Forelimb muscle (tissue), 1 donor: ENCODE measurements at regions not wholly inside any gene's neighbourhood (a gene's known extent, or its start where the extent isn't known, plus 50 kb on each side); places are given as distances from the start of the nearest gene placed in this dataset.
"Not testable (repeated sequence)": the region's sequence is repeated elsewhere in the genome, so short reads cannot be mapped to it uniquely, and the experiment has no call there.

Experiments used
- DNase-seq: peaks from one replicate; pipeline ENCODE4 v3.0.0-alpha.2; 2013; ENCODE audit warnings: low read depth

DNA sequence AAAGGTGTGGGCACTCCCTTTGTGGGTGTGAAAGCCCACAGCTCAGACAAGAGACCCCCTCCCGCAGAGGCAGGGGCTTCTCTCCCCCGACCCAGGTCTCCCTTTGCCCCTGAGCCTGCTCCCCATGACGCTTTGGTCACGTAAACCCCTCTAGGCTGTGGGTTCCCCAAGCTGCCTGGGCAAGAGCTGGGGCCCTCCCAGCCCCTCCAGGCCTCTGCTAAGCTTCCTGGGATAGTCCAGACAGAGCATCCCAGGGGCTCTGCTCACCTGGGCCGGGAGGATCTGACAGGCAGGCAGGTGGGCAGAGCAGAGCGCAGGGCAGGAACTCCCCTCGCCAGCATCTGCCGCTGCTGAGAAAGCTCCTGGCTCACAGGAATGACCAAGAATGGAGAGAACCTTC is 177.3 kb downstream of the BANP start:
- no peak for DNase-seq

GRCh38 chr16:88129133-88129532 is 177.9 kb downstream of the BANP start:
- DNase-seq = not testable (repeated sequence)

DNA sequence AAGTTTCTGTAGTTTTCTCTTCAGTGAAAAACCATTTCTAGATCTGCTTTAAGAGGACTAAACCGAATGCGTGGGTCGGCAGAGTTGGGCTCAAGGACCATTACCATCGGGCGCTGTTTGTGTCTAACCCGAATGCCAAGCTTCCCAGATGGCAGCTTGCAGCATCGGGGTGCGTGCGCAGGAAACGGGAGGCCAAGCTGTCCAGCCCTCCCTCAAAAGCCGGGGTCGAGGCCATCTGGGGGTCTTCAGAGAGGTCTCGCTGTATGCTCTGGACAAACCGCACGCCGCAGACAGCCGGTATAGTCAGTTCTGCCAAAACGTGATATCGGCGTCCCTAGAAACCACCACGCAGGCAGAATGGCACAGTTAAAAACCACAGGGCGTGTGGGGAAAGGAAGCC is 178.8 kb downstream of the BANP start:
- DNase-seq = no peak

DNA sequence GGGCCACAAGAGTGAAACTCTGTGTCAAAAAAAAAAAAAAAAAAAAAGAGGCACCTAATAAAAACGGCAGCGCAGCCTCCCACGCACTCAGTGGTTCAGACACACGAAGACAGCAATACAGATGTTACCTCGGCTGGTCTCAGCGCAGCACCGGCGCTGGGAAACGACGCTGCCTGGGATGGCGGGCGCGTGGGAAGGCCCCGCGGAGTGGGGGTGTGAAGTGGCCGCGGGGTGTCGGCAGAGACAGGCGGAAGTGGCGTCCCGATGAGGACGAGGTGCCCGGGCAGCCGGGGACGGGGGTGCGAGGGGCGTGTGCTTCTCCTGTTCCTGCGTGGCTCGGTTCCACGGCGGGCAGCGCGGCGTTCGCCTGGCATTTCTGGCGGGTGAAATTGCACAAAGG is 179.4 kb downstream of the BANP start:
- DNase-seq = no peak

GRCh38 chr16:88131256-88131655 is 180.0 kb downstream of the BANP start:
- DNase-seq = no peak

- no peak for DNase-seq
Measured at GRCh38 chr16:88131966-88132365, 180.7 kb downstream of the BANP start.

DNA sequence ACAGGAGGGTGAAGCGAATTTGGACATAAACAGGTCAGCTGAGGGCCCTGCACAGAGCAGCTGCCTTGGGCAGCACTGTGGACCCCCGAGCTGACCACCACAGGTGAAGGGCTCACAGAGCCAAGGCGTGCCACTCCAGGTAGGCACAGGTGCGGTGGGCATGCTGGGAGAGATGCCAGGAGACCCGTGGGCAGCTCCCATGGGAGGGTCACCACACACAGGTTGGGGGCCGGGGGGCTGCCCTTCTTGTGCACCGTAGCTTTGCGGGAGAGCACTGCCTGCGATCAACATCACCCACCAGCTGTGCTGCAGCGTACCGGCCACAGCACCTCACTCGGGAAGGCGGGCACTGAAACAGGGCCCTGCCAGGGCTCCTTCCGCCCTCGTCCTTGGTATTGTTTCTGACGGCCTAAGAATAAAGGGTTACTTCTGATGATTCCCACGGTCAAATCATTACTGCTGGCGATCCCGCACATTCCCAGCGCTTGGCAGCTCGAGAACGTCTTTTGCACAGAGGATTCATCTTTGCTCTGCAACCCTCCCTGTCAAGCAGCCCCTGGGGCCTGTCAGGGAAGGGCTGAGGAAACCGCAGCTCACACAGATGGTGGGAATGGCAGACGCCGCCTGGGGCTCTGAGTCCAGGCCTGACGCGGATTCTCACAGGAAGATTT is 181.7 kb downstream of the BANP start:
- DNase-seq = no peak

- no peak for DNase-seq
Measured at GRCh38 chr16:88133507-88133843, 182.2 kb downstream of the BANP start.

GRCh38 chr16:88134172-88134898 is 183.1 kb downstream of the BANP start:
- DNase-seq = not testable (repeated sequence)

DNA sequence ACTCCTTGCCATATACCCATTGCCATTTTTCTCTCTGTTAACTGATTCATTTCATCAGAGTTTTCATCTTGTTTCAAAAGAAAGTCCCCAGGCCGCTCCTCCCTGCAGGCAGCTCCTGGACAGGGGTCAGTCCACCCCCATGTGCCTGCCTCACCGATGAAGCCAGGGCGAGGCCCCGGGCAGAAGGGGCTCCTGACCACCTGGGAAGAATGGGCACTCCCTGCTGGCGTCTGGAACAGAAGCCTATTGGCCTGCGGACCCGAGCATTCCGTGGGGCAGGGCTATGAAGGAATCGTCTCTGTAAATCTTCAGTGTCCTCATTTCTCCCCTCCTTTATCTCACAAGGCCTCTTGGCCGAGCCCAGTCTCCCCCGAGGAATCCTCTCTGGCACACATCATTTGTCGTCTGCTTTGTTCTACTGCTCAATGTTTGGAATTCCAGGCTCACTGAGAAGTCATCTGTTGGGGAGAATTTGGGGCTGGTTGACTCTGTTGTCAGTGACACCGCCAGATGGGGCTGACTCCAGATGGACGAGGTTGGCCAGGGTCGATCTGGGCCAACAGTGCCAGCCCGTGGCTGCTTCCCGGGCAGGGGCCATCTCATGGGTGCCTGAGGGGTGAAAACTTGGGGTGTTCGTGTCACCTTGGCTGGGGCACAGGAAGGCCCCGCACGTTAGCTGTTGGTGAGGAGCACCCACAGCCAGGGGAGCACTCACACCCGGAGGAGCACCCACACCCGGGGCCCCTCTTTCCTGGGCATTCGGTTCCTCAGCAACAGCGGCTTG is 183.9 kb downstream of the BANP start:
- DNase-seq = not testable (repeated sequence)

DNA sequence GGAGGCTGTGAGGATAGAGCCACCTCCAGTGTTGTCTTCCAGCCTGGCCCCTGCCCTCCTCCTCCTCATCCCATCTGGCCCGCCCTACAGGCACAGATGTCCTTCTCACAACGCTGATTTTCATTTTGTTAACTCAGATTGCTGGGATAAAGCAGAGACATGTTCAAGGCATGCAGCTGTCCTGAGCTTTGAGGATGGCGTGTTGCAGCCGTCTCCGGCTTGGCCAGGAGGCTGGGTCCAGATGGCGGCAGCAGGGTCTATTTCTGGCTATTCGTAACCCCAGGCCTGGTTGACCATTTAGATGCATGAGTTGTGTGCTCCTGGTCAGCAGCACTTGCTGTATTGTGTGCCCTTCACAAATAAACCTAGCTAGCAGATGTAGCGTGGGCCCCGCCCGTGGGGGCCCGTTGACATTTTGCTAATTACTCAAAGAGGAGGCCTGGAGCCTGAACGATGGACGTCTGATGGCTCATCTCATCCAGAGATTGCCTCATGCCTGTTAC is 185.0 kb downstream of the BANP start:
- DNase-seq = not testable (repeated sequence)

DNA sequence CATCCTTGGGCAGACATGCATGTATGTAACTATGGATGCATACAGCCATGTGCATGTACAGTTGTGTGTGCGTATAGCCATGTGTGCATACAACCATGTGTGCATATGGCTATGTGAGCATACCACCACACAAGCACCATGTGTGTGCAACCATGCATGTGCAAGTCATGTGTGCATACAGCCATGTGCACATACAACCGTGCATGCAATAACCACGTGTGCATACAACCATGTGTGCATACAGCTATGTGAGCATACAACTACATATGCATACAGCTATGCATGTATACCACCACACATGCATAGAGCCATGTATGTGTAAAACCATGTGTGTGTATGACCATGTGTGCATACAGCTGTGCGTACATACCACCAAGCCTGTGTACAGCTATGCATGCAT is 185.7 kb downstream of the BANP start:
- not testable (repeated sequence) for DNase-seq

GRCh38 chr16:88139141-88139540 is 187.9 kb downstream of the BANP start:
- DNase-seq = not testable (repeated sequence)

- DNase-seq = not testable (repeated sequence)
Measured at GRCh38 chr16:88140195-88140594, 189.0 kb downstream of the BANP start.

- no peak for DNase-seq
Measured at GRCh38 chr16:88141580-88141979, 190.3 kb downstream of the BANP start.

GRCh38 chr16:88142056-88142935 is 191.1 kb downstream of the BANP start:
- not testable (repeated sequence) for DNase-seq

DNA sequence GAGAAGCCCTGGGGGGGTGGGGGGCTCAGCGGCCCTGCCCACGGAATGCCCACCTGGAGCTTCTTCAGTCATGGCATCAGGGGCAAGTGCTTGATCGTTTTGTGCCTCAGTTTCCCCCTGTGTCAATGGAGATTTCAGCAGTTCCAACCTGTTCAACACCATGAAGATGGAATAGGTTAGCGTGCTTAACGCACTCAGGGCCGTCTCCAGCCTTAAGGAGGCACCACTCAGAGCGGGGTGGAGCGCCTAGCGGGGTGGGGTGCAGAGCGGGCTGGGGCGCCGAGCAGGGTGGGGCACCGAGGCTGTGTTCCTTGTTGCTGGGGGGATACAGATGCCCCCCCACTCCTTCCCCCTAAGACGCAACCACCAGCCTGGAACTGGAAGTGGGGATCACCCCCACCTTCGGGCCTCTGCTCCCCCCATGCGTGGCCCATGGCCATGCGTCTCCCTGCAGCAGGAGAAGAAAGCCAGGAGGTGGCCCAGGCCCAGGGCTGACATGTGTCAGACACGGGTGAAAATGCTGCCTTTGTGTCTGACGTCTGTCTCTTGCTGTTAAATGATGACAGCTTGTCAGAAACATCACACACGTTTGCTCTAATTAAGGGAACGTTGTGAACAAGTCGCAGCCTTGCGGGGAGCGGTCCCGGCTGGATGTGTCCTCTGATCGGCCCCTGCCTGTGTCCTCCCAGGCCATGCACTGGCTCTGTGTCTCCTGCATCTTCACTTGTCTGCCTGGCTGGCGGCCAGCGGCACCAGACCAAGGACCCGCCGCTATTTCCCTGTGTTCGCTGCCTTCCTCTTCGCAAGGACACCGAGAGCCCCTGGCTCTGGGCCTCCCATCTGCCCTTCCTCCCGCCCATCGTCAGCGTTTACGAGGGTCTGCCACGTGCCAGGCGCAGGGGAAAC is 192.1 kb downstream of the BANP start:
- not testable (repeated sequence) for DNase-seq

DNA sequence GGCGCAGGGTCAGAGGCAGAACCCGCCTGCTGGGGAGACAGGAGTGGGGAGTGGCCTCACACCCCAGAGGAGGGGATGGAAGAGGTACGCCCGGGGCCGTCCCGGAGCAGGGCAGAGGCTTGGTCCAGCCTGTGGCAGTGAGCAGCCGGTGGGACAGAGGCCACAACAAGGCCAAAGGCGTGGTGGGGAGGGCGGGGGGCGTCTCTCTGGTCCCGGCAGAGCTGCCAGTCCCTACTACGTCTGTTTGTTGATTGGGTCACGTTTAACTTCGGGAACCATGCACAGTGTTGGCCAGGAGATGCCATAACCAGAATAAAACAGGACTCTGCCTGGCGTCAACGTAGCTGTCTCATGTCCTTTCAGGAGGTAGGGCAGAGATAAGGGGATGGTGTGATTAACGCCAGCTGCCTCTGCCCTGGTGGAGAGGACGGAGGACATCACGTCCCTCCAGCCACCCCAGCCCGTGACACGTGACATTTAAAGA is 192.8 kb downstream of the BANP start:
- DNase-seq = no peak

- not testable (repeated sequence) for DNase-seq
Measured at GRCh38 chr16:88145376-88145775, 194.1 kb downstream of the BANP start.

DNA sequence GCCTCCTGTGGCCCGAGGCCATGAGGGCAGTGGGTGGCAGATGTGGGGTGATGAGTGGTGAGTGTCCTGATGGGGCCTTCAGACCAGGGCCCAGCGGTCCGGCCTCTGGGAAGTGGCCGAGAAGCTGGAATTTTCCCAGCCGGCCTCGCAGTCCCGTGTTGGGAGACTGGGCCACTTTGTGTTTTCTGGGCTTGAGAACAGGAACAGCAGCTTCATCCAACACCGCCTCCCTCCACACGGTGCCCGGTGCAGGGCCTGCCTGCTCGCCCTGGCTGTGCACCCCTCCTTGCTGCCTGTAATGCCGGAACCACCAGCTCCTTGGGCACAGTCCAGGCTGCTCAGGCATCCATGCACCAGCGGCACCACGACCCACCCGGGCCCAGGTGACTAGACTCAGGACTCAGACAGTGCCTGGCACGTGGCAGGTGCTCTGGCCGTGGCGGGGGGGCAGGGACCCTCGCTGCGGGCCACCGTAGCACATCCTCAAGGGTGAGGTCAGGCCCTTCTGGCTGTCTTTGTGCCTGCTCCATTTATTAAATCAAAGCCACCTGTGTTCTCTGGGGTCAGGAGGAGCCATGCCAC is 194.7 kb downstream of the BANP start:
- not testable (repeated sequence) for DNase-seq
